CD4-positive, alpha-beta T cell treated with Interleukin-12 subunit alpha and Interleukin-12 subunit beta, for 1 hour (primary cell): ENCODE measurements at regions not wholly inside any gene's neighbourhood (a gene's known extent, or its start where the extent isn't known, plus 50 kb on each side); places are given as distances from the start of the nearest gene placed in this dataset.

Source experiments
- DNase-seq: peaks from one replicate; pipeline ENCODE4 v3.0.0-alpha.2; 2020

DNA sequence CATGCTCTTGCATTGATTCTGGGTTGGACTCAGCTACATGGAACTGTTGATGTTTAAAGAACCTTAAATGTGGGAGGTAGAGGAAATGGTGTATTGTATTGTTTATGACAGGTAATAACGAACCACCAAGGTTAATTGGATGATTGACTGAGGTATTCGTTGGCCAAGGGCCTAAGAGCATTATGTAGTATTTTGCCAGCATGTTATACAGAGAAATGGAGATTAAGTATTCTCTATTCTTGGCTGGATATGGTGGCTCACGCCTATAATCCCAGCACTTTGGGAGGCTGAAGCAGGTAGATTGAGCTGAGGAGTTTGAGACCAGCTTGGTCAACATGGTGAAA is 59.0 kb upstream of the CDK20 start:
- DNase-seq: no peak

DNA sequence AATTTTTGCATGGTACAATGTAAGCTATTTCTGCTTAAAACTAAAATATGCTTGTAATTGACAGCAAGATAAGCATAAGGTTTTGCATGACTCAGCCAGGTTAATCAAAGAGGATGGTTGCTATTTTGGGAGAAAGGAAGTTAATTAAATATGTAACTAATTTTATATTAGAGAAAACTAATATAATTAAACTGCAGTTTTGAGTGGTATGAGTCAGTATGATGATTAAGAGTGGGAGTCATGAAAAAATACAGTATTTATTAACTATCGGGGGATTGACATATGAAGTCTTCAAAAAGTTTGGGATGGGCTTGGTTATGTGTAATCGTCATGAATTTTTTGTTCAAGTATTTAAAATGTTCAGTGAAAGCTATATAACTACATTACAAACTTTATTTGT is 54.0 kb upstream of the CDK20 start:
- no peak for DNase-seq

DNA sequence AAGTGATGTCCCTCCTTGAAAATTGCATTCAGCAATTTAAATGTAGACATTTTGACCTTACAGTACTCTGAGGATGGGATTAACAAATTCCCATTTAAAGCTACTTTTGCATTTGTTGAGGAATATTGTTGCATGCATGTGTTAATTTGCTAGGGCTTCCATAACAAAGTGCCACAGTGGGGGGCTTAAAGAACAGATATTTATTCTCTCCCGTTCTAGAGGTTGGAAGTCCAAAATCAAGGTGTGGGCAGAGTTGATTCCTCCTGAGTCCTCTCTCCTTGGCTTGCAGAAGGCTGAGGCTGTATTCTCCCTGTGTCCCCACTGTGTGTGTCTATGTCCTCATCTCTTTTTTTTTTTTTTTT is 51.8 kb upstream of the CDK20 start:
- DNase-seq: no peak

DNA sequence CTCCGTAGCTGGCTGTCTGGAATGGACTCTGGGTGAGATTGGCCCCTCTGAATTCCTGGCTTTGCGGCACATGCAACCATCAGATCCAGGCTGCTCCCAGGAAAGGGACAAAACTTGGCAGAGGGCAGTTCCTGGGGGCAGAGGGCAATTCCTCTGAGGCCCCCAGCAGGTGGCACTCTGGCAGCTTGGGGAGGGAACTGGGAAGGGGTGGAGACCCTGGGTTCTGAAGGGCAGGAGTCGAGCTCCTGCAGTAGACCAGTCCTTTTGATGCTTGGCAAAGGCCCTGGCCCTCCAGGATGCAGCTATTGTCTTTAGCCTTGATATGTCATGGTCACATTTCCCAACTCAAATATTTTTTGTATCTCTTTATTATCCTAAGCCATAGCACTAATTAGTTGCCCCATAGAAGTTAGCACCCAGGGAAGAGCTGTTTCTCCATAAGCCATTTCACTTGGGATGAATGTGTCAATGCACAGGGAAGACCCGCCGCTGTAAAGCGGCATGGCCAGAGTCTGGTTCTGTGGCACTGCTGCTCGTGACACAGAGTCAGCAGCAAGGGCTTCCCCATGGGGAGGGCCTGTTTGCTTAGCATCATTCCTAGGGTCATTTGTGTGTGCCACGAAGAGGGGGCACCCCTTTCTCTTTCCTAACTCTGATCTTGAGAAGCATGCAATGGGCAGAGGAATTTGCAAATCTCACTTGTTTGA is 51.2 kb upstream of the CDK20 start:
- DNase-seq: no peak

DNA sequence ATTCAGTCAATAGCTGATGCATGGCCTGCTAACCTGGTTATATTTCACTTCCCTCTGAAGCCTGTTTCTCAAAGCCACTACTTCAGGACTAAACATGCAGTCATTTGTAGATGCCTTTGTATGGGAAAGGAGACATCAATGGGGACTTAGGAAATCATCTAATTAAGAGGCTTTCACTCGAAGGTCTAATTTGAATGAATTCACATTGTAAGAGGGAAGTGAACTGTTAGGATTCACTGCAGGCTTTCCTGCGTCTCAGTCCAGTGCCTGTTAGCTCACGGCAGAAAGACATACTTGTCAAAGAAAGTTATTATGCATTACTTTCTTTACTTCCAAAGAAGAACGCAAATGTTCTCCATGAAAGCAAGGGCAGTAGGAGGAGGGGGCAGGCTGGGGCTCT is 50.6 kb upstream of the CDK20 start:
- no peak for DNase-seq
